Thyroid gland (tissue), 4 donors: ENCODE measurements at regions not wholly inside any gene's neighbourhood (a gene's known extent, or its start where the extent isn't known, plus 50 kb on each side); places are given as distances from the start of the nearest gene placed in this dataset.

Experiments used
- POLR2A ChIP-seq, 2 donors: fragments of 450-650 bp; IDR thresholded peaks; one replicate each; pipeline ENCODE4 v1.6.1; 2017; ENCODE audit warnings: antibody characterized with exemption in 2 of 2, mild to moderate bottlenecking in 2 of 2, moderate library complexity in 1 of 2
- TF ChIP-seq, protein P1 (sequence below), 6 experiments: fragments of 200-600 bp in 3 of 6; fragments of 450-650 bp in 3 of 6; sonication (generic) in 3 of 6; IDR thresholded peaks; one replicate each; pipeline ENCODE4 v1.5.1; 2016 to 2019; ENCODE audit warnings: antibody characterized with exemption in 6 of 6, mild to moderate bottlenecking in 2 of 6, inconsistent platforms in 1 of 6, moderate library complexity in 1 of 6

DNA sequence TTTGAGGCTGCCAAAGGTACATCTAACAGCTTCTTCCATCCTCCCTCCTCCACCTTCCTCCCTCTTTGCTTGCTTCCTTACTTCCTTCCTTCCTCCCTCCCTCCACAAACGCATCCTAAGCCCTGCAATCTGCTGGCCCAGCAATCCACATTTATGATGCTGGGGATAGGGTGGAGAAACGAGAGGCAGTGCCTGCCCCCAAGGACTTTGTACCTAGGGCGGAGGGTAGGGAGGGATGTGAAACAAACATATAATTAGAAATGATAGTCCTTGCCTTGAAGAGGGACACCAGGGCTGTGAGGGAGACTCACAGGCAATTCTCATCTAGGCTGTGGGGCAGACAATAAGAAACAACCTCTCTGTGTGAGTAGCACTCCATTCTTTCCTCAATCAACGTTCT, 188.3 kb downstream of the ANKRD30B start:
- TF ChIP-seq, protein P1, sequence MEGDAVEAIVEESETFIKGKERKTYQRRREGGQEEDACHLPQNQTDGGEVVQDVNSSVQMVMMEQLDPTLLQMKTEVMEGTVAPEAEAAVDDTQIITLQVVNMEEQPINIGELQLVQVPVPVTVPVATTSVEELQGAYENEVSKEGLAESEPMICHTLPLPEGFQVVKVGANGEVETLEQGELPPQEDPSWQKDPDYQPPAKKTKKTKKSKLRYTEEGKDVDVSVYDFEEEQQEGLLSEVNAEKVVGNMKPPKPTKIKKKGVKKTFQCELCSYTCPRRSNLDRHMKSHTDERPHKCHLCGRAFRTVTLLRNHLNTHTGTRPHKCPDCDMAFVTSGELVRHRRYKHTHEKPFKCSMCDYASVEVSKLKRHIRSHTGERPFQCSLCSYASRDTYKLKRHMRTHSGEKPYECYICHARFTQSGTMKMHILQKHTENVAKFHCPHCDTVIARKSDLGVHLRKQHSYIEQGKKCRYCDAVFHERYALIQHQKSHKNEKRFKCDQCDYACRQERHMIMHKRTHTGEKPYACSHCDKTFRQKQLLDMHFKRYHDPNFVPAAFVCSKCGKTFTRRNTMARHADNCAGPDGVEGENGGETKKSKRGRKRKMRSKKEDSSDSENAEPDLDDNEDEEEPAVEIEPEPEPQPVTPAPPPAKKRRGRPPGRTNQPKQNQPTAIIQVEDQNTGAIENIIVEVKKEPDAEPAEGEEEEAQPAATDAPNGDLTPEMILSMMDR (IDR thresholded peaks at IDR 0.05), result no peak
- TF ChIP-seq POLR2A (IDR thresholded peaks at IDR 0.05), result no peak
